NCI-H510A treated with DMSO at 0.1 percent for 48 hours (cell line): ENCODE measurements at regions not wholly inside any gene's neighbourhood (a gene's known extent, or its start where the extent isn't known, plus 50 kb on each side); places are given as distances from the start of the nearest gene placed in this dataset.
A peak's percentile ranks its signal among the peaks of the same experiment; 100 is the strongest.
"Not testable (repeated sequence)": the region's sequence is repeated elsewhere in the genome, so short reads cannot be mapped to it uniquely, and the experiment has no call there.

Experiments used
- DNase-seq: peaks from one replicate; lab custom pipeline; 2025; lab: John Stamatoyannopoulos, UW

GRCh38 chr18:10085416-10085815 is 171.6 kb downstream of the VAPA start:
- no peak for DNase-seq

GRCh38 chr18:10085876-10086275 is 172.1 kb downstream of the VAPA start:
- no peak for DNase-seq

GRCh38 chr18:10086458-10087210 is 172.8 kb downstream of the VAPA start:
- DNase-seq, result no peak

DNA sequence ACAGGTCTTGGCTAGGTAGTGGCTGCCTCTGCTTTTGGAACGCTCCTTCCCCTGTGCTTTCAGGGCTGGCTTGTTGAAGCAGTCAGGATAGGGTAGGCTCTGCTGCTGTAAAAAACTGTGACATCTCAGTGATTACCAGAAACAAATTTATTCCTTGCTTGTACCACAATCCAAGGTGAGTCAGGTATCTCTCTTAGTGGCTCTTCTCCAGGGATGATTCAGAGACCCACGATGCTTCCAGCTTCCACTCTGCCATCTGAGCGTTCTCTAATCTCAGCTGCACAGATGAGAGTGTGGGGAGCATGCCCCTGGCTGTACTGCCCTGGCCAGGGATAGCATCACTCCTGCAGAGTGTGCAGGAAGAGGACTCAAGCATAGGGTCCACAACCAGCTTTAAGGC is 174.9 kb downstream of the VAPA start:
- DNase-seq, result no peak

GRCh38 chr18:10089881-10090280 is 176.1 kb downstream of the VAPA start:
- peak; percentile 35 for DNase-seq

DNA sequence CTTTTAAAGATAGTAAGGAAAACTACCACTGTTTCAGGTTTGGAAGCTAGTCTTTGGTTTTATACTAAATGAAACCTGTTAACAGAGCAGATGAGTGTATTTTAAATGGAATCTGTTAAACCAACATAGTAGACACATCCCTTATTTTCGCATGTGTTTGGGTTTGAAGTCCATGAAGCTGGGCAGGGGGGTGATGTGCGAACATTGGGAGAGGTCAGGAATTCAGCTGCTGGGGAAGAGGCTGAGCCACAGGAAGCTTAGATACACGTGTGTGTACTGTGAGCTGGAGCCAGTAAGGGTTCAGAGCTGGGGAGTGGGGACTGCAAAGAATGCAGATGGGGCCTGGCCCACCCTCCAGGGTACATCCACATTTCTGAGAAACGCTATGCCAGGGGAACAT is 176.9 kb downstream of the VAPA start:
- DNase-seq, result no peak

- no peak for DNase-seq
Observed at GRCh38 chr18:10093445-10093844, 179.6 kb downstream of the VAPA start.

DNA sequence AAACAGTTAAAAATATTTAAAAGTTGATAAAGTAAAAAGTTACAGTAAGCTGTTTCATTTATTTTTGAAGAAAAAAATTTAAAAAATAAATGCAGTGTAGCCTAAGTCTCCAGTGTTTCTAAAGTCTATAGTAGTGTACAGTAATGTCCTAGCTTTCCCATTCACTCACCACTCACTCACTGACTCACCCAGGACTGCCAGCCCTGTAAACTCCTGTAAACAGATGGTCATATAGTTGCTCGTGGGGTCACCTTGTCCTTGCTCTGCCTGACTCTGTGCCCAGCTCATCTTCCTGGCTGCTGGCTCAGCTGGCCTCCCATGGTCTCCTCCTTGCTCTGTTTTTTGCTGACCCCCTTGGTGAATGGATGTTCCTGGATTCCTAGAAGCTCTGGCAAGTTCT is 180.3 kb downstream of the VAPA start:
- DNase-seq, result no peak

- DNase-seq, result no peak
Observed at GRCh38 chr18:10094655-10095054, 180.8 kb downstream of the VAPA start.

DNA sequence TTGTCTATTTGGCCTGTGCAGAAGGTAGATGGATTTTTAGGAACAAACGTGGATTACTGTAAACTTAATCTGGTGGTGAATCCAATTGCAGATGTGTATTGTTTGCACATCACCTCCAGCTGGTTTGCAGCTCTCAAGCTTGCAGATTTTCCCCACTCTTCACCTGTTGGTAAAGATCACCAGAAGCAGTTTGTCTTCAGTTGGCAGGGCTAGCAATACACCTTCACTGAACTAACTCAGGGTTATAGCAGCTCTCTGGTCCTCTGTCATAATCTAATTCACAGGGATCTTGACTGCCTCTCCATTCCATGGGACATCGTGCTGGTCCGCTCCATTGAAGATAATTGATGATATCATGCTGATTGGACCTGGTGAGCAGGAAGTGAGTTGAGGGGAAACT is 181.5 kb downstream of the VAPA start:
- no peak for DNase-seq

DNA sequence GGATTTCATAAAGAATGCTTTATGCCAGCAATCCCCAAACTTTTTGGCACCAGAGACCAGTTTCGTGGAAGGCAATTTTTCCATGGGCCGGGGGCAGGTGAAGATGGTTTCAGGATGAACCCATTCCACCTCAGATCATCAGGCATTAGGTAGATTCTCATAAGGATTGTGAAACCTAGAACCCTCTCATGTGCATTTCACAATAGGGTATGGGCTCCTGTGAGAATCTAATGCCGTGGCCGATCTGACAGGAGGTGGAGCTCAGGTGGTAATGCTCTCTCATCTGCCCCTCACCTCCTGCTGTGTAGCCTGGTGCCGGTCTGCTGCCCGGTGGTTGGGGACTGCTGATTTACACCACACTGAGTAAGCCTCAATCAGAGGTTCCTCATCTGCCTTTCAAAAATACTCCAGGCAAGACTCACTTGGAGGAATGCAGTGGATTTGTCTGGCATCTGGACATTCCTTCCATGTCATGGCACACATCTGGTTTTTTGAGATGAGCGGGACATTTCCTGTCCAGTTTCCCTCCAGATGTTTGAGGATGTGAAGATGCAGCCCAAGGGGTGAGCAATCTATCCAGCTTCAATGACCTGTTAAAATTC is 185.8 kb downstream of the VAPA start:
- DNase-seq, result no peak

DNA sequence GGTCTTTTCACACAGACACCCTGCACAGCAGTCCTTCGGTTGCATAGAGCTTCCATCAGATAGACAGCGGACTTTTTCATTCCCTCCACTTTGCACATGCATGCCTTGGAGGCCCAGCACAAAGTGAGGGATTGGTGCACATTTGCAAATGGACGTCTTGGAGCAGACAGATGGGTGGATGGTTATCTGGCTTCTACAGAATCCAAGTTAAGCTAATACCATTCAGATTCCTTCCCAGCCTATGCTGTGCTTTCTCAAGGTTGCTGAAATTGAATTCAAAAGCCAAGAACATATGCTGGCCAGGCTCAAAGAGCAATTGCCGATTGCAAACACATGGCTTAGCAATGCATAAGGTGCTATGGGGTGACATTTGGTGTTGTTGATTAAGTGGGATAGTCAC is 186.4 kb downstream of the VAPA start:
- no peak for DNase-seq

- no peak for DNase-seq
Observed at GRCh38 chr18:10100941-10101701, 187.3 kb downstream of the VAPA start.

DNA sequence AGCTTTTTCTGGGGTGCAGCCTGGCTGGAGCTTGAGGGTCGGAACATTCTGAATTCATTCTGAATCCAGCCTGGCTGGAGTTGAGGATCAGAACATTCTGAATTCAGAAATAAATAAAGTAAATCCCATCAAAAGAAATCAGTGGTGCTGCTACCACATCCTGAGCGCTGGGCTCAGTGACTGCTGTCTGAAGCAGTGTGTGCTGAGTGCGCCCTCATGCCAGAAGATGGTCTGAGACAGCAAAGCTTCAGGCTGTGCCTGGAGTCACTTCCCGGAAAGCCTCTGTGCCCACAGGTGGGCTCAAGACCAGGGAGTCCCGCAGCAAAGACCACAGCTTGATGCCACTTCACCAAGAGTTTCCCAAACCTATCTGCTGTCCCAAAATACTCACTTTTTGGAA is 187.9 kb downstream of the VAPA start:
- no peak for DNase-seq

GRCh38 chr18:10105118-10105517 is 191.3 kb downstream of the VAPA start:
- not testable (repeated sequence) for DNase-seq

DNA sequence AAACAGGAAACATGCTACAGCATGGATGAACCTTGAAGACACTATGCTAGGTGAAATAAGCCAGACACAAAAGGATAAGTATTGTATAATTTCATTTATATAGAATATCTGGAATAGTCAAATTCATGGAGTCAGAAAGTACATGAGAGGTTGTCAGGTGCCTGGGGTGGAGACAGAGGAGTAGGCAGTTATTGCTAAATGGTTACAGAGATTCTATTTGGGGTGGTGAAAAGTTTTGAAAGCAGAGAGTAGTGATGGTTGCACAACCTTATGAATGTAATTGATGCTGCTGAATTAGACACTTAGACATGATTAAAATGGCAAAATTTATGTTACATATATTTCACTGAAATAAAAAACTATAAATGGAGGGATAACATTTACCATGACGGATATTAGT is 197.4 kb downstream of the VAPA start:
- DNase-seq, result no peak

- DNase-seq, result no peak
Observed at GRCh38 chr18:10111944-10112343, 198.1 kb downstream of the VAPA start.

DNA sequence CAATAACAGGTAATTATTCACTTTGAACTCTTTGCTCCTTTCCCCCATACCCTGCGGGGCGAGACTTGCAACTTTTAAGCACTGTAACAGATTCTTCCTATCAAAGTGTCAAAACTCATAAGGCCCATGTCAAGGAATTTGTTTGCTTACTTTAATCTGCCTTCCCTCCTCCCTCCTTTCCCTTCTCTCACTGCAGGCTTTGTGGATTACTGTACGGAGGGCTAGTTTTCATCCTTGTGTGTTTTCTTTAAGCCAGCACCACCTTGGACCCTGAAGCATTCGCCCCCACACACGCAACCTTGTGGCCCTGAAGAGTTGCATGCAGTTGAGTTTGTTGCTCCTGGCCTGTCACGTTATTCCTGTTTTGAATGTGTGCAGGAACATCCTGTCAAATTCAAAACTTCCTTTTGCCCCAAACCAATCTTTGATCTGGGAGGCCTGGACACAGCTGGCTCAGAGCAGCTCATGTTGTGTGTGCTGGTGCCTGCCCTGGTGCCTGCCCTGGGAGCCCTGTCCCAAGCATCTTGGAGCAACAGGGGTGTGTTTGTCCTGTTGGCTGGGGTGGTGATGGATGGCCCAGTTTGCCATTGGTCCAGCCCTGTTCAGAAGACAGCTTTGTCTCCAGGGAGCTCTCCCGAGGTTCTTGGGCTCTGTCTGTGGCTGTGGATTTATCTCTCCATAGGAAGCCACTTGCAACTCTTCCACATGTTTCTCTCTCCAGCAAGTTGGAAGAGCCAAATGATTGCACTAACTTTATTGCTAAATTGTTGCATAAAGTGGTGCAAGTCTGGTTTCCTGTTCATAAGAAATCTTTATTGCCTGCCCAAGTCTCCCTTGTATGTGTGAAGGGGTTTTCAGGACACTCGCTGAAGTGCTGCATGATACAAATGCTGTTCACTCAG is 199.6 kb downstream of the VAPA start:
- DNase-seq, result no peak

DNA sequence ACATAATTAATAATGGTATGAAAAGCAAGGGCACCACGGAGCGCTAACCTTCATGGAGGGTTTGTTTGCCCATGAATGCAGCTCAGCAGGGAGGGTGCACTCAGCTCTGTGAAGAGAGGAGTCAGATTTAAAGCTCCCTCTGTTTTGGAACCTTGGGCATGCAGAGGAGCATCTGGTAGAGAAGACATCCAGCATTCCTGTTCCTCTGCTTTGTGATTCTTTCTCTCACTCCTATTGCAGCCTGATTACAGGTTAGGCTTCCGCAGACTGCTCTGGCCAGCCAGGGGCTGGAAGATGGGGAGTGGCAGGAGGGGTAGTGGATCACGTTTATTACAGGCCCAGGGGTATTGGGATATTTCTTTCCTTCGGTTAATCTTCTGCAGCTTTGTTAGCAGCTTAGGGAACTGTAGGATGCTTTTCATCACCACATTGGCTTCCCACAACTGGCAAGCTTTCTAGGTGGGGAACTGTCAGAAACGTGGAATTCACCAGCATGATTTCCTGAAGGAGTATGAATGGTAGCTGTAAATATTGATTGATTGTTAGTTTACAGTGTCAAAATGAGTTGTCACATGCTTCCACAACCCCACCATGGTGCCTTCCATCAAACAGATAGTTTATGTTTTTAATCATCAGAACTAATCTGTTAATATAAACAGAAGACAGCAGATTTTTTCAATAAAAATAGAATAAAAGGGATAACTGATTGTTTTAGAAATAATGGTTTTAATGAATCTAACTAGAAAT is 201.1 kb downstream of the VAPA start:
- no peak for DNase-seq

DNA sequence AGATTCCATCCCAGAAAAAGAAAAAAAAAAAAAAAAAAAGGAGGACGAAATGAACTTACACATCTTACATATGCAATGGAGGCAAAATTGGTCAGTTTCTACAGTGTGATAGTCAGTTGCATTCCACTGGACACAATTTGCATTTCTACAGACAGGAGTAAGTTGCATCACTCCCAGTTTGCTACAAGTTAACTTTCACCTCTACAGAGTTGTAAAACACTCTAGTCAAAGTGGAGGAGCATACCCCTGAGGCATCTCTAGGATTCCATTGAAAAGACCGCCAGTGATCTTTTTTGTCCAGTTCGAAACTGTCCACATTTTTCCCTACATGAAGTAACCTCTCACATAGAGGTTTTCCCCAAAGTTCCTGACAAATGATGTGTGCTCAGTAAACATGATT is 202.8 kb downstream of the VAPA start:
- no peak for DNase-seq

DNA sequence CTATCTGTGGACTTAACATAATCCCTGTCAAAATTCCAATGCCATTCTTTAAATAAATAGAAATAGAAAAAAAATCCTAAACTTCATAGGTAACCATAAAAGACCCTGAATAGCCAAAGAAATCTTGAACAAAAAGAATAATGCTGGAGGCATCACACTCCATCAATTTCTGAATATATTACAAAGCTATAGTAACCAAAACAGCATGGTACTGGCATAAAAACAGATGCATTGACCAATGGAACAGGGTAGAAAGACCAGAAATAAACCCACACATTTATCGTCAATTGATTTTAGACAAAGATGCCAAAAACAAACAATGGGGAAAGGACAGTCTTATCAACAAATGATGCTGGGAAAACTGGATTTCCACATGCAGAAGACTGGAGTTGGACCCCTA is 205.7 kb downstream of the VAPA start:
- no peak for DNase-seq
